ENCODE measurements at regions not wholly inside any gene's neighbourhood (a gene's known extent, or its start where the extent isn't known, plus 50 kb on each side); places are given as distances from the start of the nearest gene placed in this dataset.

DNA sequence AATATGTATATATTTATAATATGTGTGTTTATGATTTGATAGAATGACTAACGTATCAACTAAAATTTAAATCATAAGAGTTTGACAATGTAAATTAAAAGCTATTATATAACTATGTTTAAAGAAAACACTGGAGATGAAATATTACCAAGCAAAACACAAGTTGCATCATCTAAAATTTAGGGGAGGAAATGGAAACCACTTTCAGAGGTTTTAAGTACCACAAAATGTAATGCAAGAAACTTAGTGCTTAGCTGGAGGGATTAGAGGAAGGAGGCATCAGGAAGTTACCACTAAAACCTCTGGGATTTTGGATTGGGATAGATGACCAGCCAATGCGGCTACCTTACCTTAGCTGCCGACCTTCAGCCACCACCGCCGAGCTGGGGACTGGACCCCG lies 1192.1 kb upstream of the PRKX start:
- TF ChIP-seq, protein P1, sequence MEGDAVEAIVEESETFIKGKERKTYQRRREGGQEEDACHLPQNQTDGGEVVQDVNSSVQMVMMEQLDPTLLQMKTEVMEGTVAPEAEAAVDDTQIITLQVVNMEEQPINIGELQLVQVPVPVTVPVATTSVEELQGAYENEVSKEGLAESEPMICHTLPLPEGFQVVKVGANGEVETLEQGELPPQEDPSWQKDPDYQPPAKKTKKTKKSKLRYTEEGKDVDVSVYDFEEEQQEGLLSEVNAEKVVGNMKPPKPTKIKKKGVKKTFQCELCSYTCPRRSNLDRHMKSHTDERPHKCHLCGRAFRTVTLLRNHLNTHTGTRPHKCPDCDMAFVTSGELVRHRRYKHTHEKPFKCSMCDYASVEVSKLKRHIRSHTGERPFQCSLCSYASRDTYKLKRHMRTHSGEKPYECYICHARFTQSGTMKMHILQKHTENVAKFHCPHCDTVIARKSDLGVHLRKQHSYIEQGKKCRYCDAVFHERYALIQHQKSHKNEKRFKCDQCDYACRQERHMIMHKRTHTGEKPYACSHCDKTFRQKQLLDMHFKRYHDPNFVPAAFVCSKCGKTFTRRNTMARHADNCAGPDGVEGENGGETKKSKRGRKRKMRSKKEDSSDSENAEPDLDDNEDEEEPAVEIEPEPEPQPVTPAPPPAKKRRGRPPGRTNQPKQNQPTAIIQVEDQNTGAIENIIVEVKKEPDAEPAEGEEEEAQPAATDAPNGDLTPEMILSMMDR (IDR thresholded peaks at IDR 0.05; ENCODE audit: low read depth, low read length, missing control alignments): no peak
- no peak overlapping the region for H3K4me3 ChIP-seq (ENCODE audit: low read depth, low read length)
- no peak for DNase-seq (ENCODE audit: low read depth)

DNA sequence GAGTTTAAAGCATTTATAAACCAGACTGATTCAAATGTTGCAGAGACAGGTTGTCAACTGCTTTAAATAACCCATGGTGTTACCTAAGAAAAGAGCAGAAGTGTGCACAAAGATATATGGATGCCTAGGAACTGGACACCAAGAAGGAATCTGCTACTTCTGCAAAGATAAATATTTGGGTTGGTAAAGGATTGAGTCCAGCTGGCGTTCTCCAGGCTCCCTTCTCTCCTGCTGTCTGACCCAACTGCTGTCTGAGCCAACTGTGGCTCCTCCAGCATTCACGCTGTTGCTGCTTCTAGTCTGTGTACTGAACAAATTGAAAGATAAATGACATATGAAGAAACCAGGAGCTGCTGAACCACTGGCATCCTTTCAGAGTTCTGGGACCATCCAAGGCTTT lies 1167.8 kb upstream of the PRKX start:
- H3K4me3 ChIP-seq (ENCODE audit: low read depth, low read length): no peak overlapping the region
- no peak for DNase-seq (ENCODE audit: low read depth)
- TF ChIP-seq, protein P1 (IDR thresholded peaks at IDR 0.05; ENCODE audit: low read depth, low read length, missing control alignments): no peak

DNA sequence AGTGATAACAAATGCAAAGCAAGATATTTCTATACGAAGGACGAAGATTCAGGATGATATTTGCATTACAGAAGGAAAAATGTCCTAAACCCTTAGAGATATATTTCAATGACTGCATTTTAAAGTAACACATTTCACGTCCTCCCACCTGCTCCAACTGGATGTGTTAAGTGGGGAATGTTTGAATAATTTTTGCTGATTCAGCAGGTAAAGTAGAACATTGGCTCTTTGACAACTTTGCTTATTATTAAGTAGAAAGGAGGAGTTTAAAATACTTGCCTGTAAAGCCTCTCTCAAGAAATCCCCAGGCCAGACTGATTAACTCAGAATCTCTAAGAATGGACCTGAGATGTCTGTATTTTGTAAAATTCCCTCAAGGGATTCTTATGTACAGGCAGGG lies 1165.2 kb upstream of the PRKX start:
- H3K4me3 ChIP-seq (ENCODE audit: low read depth, low read length): no peak overlapping the region
- no peak for DNase-seq (ENCODE audit: low read depth)
- TF ChIP-seq, protein P1 (IDR thresholded peaks at IDR 0.05; ENCODE audit: low read depth, low read length, missing control alignments): no peak

DNA sequence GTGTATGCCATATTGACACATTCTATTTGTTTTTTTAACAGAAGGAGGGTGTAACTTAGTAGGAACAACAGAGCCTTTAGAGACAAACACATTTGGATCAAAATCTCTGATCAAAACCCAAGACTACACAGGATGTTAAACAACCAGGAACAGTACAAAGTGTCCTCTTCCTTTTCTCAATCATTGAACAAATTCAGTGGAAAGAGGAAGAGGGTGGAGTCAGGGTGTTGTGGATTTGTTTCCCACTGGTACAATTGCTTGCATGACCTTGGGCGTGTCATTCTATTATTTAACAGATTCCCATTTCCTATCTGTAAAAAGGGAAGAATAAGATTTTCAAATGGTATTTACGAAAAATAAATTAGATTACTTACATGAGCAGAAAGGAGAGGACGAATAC lies 1162.8 kb upstream of the PRKX start:
- H3K4me3 ChIP-seq (ENCODE audit: low read depth, low read length): no peak overlapping the region
- DNase-seq (ENCODE audit: low read depth): no peak
- TF ChIP-seq, protein P1 (IDR thresholded peaks at IDR 0.05; ENCODE audit: low read depth, low read length, missing control alignments): no peak

DNA sequence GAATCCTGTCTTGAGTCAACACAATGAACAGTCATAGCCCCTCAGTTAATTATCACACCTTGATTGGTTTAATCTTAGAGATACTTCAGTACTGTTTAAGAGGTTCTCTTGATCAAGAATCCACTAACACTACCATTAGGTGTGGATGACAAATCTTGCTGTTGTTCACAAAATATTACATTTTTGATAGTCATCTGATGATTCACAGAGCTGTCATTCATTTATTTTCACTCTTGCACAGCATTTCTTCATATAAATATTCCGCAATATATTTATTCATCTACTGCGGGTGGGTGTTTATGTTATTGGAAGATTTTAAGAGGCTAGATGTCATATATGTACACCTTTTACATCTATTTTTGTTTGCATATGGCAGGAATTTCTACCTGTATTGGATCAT lies 1138.1 kb upstream of the PRKX start:
- TF ChIP-seq, protein P1 (IDR thresholded peaks at IDR 0.05; ENCODE audit: low read depth, low read length, missing control alignments): no peak
- no peak for DNase-seq (ENCODE audit: low read depth)
- H3K4me3 ChIP-seq (ENCODE audit: low read depth, low read length): no peak overlapping the region

DNA sequence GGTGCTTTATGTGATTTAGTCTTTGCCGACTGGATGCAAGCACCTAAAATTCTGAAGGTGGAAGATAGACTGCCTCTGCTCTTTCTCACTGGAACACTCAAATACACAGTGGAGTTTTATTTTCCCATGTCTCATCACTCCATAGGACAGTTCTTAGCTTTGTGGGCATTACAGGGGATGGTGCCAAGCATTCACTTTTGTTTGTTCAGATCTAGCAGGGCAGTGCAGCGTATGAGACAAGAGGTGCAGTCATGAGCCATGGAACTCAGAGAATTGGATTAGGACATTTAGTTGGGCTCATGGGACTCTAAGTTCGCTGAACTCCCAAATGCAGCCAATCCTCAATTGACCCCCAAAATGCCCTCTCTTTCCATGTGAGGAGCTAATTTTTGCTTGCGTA lies 1136.9 kb upstream of the PRKX start:
- no peak overlapping the region for H3K4me3 ChIP-seq (ENCODE audit: low read depth, low read length)
- TF ChIP-seq, protein P1 (IDR thresholded peaks at IDR 0.05; ENCODE audit: low read depth, low read length, missing control alignments): no peak
- DNase-seq (ENCODE audit: low read depth): no peak

DNA sequence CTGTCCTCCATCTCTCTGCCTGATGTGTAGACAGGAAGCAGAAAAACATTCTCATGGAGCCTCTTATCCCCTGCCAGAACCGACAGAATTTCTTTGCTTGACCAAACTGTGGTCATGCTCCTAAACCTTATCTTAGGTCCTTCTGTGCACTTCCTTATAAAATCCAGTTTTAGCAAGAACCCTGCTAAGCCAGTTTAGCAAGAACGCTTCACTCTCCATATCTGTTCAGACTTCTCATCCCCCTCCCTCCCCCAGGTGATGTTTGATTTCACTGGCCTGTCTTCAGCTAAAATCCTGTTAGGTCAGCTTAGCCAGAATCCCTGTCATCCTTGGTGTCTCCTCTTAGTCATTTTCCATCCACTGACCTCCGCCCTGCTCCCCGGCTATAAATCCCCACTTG lies 1130.9 kb upstream of the PRKX start:
- DNase-seq (ENCODE audit: low read depth): no peak
- no peak overlapping the region for H3K4me3 ChIP-seq (ENCODE audit: low read depth, low read length)
- TF ChIP-seq, protein P1 (IDR thresholded peaks at IDR 0.05; ENCODE audit: low read depth, low read length, missing control alignments): no peak

Measured in GM12864 (cell line).